ENCODE measurements at regions not wholly inside any gene's neighbourhood (a gene's known extent, or its start where the extent isn't known, plus 50 kb on each side); places are given as distances from the start of the nearest gene placed in this dataset.

DNA sequence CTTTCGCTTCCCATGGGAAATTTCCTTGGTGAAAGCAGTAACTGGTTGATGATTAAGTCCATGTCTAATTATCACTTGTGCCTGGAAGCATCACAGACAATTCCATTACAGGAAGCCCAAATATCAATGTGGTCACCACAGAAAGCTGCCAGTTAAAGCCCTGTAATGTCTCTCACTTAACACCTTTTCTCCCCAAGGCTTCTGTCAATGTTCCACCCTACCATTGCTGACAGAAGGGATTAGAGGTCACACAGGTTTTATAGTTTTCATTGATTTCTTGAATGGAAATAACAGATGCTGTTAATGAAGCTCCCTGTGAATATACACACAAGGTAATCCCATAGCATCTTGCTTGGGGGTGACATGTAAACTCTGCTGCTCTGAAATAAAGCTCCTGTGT is 279.2 kb downstream of the COX7C start:
- Histone ChIP-seq H3K79me2 (ENCODE audit: control insufficient read depth, insufficient read depth, low read length) (no peaks in the 10 kb centered on the region), H3K4me2 (ENCODE audit: extremely low read depth, insufficient read depth, low read length) (no peak overlapping the region), H4K20me1 (ENCODE audit: control insufficient read depth, extremely low read depth, insufficient read depth, low read length) (no peaks in the 10 kb centered on the region), H2AFZ (ENCODE audit: low read length) (no peak overlapping the region), H3K27ac (ENCODE audit: insufficient read depth, low read length) (no peak overlapping the region), H3K27me3 (ENCODE audit: control insufficient read depth, insufficient read depth, low read length) (no peaks in the 10 kb centered on the region), H3K9ac (ENCODE audit: insufficient read depth, low read length) (no peak overlapping the region), H3K36me3 (ENCODE audit: control insufficient read depth, insufficient read depth, low read length) (no peaks in the 10 kb centered on the region), H3K9me3 (ENCODE audit: control insufficient read depth, insufficient read depth, low read depth, low read length) (no peaks in the 10 kb centered on the region), H3K4me3 (replicated peaks in 1 of 4; ENCODE audit: control extremely low read depth in 1 of 4, insufficient read depth in 1 of 4, low read depth in 3 of 4, low read length in 4 of 4) (no peak overlapping the region), H3K4me1 (ENCODE audit: control insufficient read depth, extremely low read depth, insufficient read depth, low read length) (no peaks in the 10 kb centered on the region)
- DNase-seq (ENCODE audit: low read depth in 2 of 2): no peak
- TF ChIP-seq, protein P1, sequence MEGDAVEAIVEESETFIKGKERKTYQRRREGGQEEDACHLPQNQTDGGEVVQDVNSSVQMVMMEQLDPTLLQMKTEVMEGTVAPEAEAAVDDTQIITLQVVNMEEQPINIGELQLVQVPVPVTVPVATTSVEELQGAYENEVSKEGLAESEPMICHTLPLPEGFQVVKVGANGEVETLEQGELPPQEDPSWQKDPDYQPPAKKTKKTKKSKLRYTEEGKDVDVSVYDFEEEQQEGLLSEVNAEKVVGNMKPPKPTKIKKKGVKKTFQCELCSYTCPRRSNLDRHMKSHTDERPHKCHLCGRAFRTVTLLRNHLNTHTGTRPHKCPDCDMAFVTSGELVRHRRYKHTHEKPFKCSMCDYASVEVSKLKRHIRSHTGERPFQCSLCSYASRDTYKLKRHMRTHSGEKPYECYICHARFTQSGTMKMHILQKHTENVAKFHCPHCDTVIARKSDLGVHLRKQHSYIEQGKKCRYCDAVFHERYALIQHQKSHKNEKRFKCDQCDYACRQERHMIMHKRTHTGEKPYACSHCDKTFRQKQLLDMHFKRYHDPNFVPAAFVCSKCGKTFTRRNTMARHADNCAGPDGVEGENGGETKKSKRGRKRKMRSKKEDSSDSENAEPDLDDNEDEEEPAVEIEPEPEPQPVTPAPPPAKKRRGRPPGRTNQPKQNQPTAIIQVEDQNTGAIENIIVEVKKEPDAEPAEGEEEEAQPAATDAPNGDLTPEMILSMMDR (conservative IDR thresholded peaks at IDR 0.05 in 1 of 2, IDR thresholded peaks at IDR 0.05 in 1 of 2; ENCODE audit: low read depth in 1 of 2, low read length in 2 of 2): no peak

DNA sequence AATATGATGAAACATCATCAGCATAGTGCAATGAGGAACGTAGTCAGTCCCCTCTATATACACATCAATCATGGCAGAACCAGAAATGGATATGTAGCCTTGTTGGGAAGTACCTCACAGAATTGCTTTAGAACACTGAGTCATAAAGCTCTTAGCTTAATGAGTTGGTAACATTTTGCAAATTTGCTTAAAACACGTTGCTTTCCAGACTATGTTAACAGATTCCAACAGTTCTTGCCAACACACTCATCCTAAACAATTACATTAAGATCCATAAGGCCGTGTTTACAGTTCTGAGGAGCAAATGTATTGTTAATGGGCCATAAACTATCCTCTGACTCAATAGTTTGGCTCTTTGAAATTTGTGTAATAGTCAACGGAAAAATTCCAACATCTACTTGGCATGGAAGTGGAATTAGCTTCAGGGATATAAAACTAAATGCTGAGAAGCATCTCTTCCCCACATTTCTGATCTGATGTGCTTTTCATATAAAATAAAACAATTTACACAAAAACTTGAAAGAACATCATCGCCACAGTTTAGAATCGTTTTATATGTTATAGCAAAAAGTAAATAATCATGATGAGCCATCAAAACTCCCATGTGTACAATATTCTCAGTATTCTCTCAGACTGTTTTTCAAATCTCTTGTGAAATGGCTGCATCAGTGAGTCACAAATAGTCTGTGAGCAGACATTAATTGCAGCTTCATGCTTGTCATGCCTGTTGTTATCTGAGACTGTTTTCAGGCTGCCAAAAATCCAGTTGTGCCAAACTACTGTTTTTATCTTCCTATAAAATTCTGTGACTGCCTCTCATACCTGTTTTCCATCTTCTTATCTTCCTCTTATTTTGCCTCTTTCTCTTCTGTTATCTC is 291.9 kb downstream of the COX7C start:
- Histone ChIP-seq H3K27me3 (ENCODE audit: control insufficient read depth, insufficient read depth, low read length) (no peaks in the 10 kb centered on the region), H3K9ac (ENCODE audit: insufficient read depth, low read length) (no peak overlapping the region), H3K4me1 (ENCODE audit: control insufficient read depth, extremely low read depth, insufficient read depth, low read length) (peaks cover 8% of the 10 kb centered on the region), H3K4me3 (replicated peaks in 1 of 4; ENCODE audit: control extremely low read depth in 1 of 4, insufficient read depth in 1 of 4, low read depth in 3 of 4, low read length in 4 of 4) (no peak overlapping the region), H4K20me1 (ENCODE audit: control insufficient read depth, extremely low read depth, insufficient read depth, low read length) (peaks cover 2% of the 10 kb centered on the region), H3K27ac (ENCODE audit: insufficient read depth, low read length) (no peak overlapping the region), H3K4me2 (ENCODE audit: extremely low read depth, insufficient read depth, low read length) (peak overlapping the region; percentile 66), H2AFZ (ENCODE audit: low read length) (no peak overlapping the region), H3K79me2 (ENCODE audit: control insufficient read depth, insufficient read depth, low read length) (no peaks in the 10 kb centered on the region), H3K9me3 (ENCODE audit: control insufficient read depth, insufficient read depth, low read depth, low read length) (no peaks in the 10 kb centered on the region), H3K36me3 (ENCODE audit: control insufficient read depth, insufficient read depth, low read length) (no peaks in the 10 kb centered on the region)
- DNase-seq (ENCODE audit: low read depth in 2 of 2): peak; percentile 45 to 81
- TF ChIP-seq, protein P1 (conservative IDR thresholded peaks at IDR 0.05 in 1 of 2, IDR thresholded peaks at IDR 0.05 in 1 of 2; ENCODE audit: low read depth in 1 of 2, low read length in 2 of 2): no peak
- no peak for TF ChIP-seq EZH2 (IDR thresholded peaks at IDR 0.05; ENCODE audit: low read length, missing control alignments)

GRCh38 chr5:86917117-86917579 is 299.4 kb downstream of the COX7C start:
- Histone ChIP-seq H3K4me1 (ENCODE audit: control insufficient read depth, extremely low read depth, insufficient read depth, low read length) (no peaks in the 10 kb centered on the region), H3K36me3 (ENCODE audit: control insufficient read depth, insufficient read depth, low read length) (no peaks in the 10 kb centered on the region)
- peak; percentile 37 to 42 for DNase-seq (ENCODE audit: low read depth in 2 of 2)

More at GRCh38 chr5:86917117-86917579, 299.4 kb downstream of the COX7C start:
- Histone ChIP-seq H3K9me3 (ENCODE audit: control insufficient read depth, insufficient read depth, low read depth, low read length) (no peaks in the 10 kb centered on the region), H3K27me3 (ENCODE audit: control insufficient read depth, insufficient read depth, low read length) (no peaks in the 10 kb centered on the region), H3K9ac (ENCODE audit: insufficient read depth, low read length) (no peak overlapping the region), H3K79me2 (ENCODE audit: control insufficient read depth, insufficient read depth, low read length) (no peaks in the 10 kb centered on the region), H3K4me3 (replicated peaks in 1 of 4; ENCODE audit: control extremely low read depth in 1 of 4, insufficient read depth in 1 of 4, low read depth in 3 of 4, low read length in 4 of 4) (no peak overlapping the region), H3K4me2 (ENCODE audit: extremely low read depth, insufficient read depth, low read length) (no peak overlapping the region), H4K20me1 (ENCODE audit: control insufficient read depth, extremely low read depth, insufficient read depth, low read length) (no peaks in the 10 kb centered on the region), H2AFZ (ENCODE audit: low read length) (no peak overlapping the region), H3K27ac (ENCODE audit: insufficient read depth, low read length) (no peak overlapping the region)
- TF ChIP-seq, protein P1 (conservative IDR thresholded peaks at IDR 0.05 in 1 of 2, IDR thresholded peaks at IDR 0.05 in 1 of 2; ENCODE audit: low read depth in 1 of 2, low read length in 2 of 2): no peak
- no peak for TF ChIP-seq EZH2 (IDR thresholded peaks at IDR 0.05; ENCODE audit: low read length, missing control alignments)
